T-helper 1 cell treated with Interleukin-12 subunit alpha and Interleukin-12 subunit beta and Interleukin-4 antibody, amounts not matched to agents 30 μg/mL and 1 μg/mL, for 36 hours (primary cell): ENCODE measurements at regions not wholly inside any gene's neighbourhood (a gene's known extent, or its start where the extent isn't known, plus 50 kb on each side); places are given as distances from the start of the nearest gene placed in this dataset.

ENCODE experiments used
- H3K27ac Mint-ChIP-seq: one replicate; pipeline ENCODE4 v1.8.0; 2021; ENCODE audit warnings: mild to moderate bottlenecking, mixed read lengths
- H3K27me3 Mint-ChIP-seq: one replicate; pipeline ENCODE4 v1.8.0; 2021; ENCODE audit warnings: low read depth, mixed read lengths
- H3K36me3 Mint-ChIP-seq: one replicate; pipeline ENCODE4 v1.8.0; 2021; ENCODE audit warnings: low read depth, mixed read lengths
- H3K4me1 Mint-ChIP-seq: one replicate; pipeline ENCODE4 v1.8.0; 2021; ENCODE audit warnings: low read depth, mixed read lengths
- H3K4me3 Mint-ChIP-seq: one replicate; pipeline ENCODE4 v1.8.0; 2021; ENCODE audit warnings: mild to moderate bottlenecking, moderate library complexity, mixed read lengths
- H3K9me3 Mint-ChIP-seq: one replicate; pipeline ENCODE4 v1.8.0; 2021; ENCODE audit warnings: mixed read lengths

DNA sequence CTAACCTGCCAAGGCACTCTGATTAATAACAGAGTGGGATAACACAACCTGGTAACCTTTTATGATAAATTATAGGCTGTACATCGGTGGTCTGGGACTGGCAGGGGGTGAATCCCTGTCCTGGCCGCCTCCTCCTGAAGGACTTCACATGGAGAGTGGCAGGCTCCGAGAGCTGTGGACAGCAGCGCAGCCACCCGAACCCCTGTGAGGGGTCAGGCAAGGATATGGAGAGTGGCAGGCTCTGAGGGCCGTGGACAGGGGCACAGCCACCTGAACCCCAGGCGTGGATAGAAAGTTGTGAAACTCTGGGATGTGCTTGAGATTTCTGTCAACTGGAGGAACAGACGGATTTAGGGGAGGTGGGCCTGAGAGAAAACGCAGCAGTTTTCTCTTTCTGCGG is 107.0 kb upstream of the MGMT start:
- no peaks in the 10 kb centered on the region for H3K36me3 Mint-ChIP-seq
- no peaks in the 10 kb centered on the region for H3K27me3 Mint-ChIP-seq
- H3K4me3 Mint-ChIP-seq, result no peak overlapping the region
- H3K4me1 Mint-ChIP-seq, result no peaks in the 10 kb centered on the region
- H3K27ac Mint-ChIP-seq, result no peak overlapping the region
- H3K9me3 Mint-ChIP-seq, result no peaks in the 10 kb centered on the region

DNA sequence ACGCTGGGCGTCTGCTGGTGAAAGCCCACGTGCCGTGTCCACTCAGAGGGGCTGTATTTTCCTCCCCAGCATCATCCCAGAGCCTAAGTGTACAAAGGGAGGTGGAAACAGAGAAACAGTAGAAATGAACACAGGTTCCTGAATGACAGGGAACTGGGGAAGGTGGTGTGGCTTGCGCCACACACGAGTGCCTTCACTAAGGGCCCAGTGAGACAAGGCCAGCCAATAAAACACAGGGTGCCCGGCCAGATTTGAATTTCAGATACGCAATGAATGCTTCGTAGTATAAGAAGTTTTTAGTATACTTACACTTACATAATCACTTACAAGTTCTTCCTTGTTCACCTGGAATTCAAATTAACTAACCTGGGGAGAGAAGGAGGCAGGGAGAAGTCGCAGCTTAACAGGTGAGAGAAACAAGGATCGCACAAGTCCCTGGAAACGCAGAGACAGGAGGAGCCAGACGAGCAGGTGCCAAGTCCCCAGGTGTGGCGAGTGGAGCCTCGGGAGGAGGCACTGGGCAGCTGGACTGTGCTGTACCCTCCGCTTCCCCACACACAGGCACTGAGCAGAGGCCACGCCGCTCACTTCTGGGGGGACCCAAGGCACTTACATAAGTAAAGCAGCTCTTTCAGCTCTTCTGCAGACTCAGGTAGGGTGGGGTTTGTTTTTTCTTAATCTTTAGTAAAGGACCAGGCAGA is 105.2 kb upstream of the MGMT start:
- Mint-ChIP-seq H3K4me3 (no peak overlapping the region), H3K9me3 (no peaks in the 10 kb centered on the region), H3K27ac (no peak overlapping the region), H3K36me3 (no peaks in the 10 kb centered on the region), H3K27me3 (no peaks in the 10 kb centered on the region), H3K4me1 (no peaks in the 10 kb centered on the region)

DNA sequence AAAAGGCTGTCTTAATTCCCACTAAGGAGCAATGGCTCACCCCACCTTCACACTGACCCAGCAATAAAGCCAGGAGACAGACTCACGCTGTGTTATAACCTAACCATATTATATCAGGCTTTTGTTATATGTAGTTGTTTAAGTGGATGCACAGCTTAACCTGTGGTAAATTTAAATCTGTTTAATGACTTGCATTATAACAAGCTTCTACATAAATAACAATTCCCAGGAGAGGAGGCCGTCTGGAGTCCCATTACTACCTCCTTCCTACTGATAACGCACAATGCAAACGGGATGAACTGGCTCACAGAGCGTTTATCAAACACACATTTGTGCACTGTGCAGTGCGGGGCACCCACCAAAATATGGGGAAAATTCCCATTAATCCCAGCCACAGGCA is 102.1 kb upstream of the MGMT start:
- no peaks in the 10 kb centered on the region for H3K4me1 Mint-ChIP-seq
- H3K27ac Mint-ChIP-seq, result no peak overlapping the region
- no peaks in the 10 kb centered on the region for H3K9me3 Mint-ChIP-seq
- H3K27me3 Mint-ChIP-seq, result peaks cover 3% of the 10 kb centered on the region
- no peaks in the 10 kb centered on the region for H3K36me3 Mint-ChIP-seq
- H3K4me3 Mint-ChIP-seq, result no peak overlapping the region

DNA sequence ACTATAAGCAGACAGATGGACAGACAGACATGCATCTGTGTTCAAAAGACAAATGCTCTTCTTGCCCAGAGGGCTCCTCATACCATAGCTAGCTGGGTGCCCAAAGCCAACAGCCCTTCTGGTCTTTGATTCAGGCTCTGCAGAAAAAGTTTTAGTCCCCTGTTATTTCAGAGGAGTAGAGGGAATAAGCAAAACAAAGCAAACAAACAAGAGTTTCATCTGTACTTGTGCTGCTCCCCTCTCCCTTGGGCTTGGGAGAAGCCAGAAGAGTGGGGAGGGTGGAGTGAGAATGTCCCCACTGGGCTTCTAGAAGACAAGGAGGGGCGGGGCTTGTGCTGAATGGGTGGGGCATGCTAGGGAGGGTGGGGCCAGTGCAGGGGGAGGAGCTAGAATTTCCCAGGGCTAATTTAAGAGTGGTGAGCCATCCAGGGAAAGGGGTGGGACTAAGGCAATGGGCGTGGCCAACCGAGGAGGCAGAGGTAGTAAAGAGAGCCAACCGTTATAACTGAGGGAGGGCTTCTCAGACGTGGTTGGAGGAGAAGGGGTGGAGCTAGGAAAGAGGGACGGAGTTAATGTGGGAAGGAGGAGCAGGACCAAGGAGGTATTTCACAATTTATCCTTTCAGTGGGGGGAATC is 101.2 kb upstream of the MGMT start:
- Mint-ChIP-seq H3K27ac (no peak overlapping the region), H3K27me3 (peaks cover 3% of the 10 kb centered on the region), H3K4me1 (no peaks in the 10 kb centered on the region), H3K36me3 (no peaks in the 10 kb centered on the region), H3K9me3 (no peaks in the 10 kb centered on the region), H3K4me3 (no peak overlapping the region)

DNA sequence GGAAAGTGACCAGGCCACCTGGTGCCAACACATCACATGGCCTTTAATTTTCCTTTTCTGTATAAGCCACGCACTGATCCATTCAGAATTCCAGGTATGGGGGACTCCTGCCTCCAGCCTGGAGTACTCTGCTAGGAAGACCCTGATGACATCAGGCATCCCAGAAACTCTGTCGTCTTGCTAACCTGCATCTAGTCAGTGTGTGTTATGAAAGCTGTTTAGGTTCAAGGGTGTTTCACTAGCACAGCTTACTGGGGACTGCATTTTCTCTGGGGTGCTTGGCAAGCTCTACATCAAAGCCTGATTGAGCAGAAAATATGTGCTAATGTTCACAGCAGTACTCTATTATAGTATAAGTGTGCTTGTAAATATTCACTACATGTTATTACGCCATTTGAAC is 100.6 kb upstream of the MGMT start:
- Mint-ChIP-seq H3K9me3 (no peaks in the 10 kb centered on the region), H3K36me3 (no peaks in the 10 kb centered on the region)

DNA sequence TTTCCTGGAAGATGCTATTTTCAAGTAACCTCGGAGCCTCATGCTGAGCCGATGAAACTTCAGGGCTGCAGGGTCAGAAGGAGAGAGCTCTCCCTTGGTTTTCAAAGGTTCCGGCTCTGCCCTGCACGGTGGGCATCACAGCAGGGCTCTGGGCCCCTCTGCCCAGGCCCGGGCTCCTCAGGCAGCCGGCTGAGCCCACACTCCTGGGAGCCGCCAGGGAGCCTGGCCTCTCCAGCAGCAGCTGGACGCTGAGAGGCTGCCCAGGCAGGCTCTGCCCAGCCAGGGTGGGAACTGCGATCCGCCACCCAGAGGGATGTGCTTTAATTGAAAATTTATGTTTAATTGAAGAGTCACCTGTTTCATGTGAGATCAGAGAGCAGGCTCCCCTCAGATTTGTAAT is 97.5 kb upstream of the MGMT start:
- H3K4me3 Mint-ChIP-seq, result no peak overlapping the region

More for the DNA sequence above, 100.6 kb upstream of the MGMT start:
- Mint-ChIP-seq H3K4me3 (no peak overlapping the region), H3K27ac (no peak overlapping the region), H3K4me1 (no peaks in the 10 kb centered on the region), H3K27me3 (peaks cover 8% of the 10 kb centered on the region)

DNA sequence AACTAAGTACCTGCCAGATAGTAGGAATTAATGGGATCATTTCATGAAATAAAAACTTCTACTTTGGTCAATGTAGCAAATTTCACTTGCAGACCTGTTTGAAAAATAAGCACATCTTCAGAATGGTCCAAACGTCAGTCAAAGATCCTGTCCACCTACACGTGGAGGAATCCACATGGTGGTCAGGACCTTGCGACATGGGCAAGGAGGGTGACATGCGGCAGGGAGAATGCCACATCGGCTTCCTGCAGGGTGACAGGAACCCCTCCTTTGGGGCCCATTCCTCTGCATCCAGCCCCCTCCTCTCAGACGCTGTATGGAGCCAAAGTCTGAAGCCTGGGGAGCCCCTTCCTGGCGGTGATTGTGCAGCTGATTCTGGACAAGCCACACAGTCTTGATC is 95.5 kb upstream of the MGMT start:
- H3K27me3 Mint-ChIP-seq, result peaks cover 26% of the 10 kb centered on the region
- no peak overlapping the region for H3K4me3 Mint-ChIP-seq
- no peaks in the 10 kb centered on the region for H3K36me3 Mint-ChIP-seq
- no peak overlapping the region for H3K27ac Mint-ChIP-seq
- H3K4me1 Mint-ChIP-seq, result no peaks in the 10 kb centered on the region
- no peaks in the 10 kb centered on the region for H3K9me3 Mint-ChIP-seq

More for the DNA sequence above, 97.5 kb upstream of the MGMT start:
- Mint-ChIP-seq H3K36me3 (no peaks in the 10 kb centered on the region), H3K27ac (no peak overlapping the region), H3K9me3 (no peaks in the 10 kb centered on the region), H3K27me3 (peaks cover 26% of the 10 kb centered on the region), H3K4me1 (no peaks in the 10 kb centered on the region)

DNA sequence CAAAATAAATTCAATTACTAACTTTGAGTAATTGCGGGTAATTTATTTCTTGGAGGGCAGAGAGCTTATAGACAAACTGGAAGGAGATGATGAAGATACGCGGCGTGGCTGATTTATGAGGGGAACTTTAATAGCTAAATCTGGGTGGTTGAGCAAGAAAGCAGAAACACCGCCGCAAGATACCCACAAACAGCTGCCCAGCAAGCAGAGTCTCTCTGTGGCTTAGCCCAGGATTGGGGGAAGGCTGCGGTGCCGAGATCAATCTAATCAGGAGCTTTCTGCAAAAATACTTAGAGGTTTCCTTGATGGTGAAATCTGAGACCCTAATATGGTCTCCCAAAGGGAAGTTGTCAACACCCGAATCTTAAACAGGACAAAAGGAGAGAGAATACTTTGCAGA is 94.9 kb upstream of the MGMT start:
- no peak overlapping the region for H3K4me3 Mint-ChIP-seq
- H3K4me1 Mint-ChIP-seq, result no peaks in the 10 kb centered on the region
- no peaks in the 10 kb centered on the region for H3K36me3 Mint-ChIP-seq
- H3K9me3 Mint-ChIP-seq, result no peaks in the 10 kb centered on the region
- no peak overlapping the region for H3K27ac Mint-ChIP-seq
- peaks cover 26% of the 10 kb centered on the region for H3K27me3 Mint-ChIP-seq

DNA sequence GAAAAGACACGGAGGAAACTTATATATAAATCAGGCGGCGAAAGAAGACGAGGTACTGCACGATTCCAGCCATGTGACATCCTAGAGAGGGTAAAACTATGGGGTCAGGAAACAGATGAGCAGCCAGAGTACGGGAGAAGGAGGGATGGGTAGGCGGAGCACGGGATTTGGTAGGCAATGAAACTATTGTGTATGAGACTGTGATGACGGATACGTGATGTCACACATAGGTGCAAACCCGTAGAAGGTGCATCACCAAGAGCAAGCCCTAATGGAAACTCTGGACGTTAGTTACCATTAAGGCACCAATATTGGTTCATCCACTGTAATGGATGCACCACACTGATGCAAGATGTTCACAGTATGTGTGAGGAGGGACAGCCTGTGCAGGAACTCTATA is 93.8 kb upstream of the MGMT start:
- Mint-ChIP-seq H3K27ac (no peak overlapping the region), H3K27me3 (peaks cover 26% of the 10 kb centered on the region), H3K4me1 (no peaks in the 10 kb centered on the region), H3K9me3 (no peaks in the 10 kb centered on the region), H3K36me3 (no peaks in the 10 kb centered on the region), H3K4me3 (no peak overlapping the region)

DNA sequence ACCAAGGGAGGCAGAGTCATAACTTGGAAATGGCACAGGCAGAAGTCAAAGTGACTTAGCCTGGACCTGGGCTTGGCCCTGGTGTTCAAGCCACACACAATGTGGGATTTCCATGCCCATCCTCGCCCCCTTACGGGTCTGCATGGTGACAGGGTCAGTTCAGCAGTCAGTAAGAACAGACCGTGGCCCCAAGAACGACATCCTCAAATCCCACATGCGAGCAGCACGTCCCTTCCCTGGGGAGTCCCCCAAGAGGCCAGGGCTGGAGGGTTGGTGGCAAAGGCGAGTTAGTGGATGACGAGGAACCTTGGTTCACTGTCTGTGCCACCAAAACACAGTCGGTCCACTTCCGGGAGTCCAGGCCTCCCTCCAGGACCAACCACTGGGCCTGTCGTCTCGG is 93.3 kb upstream of the MGMT start:
- Mint-ChIP-seq H3K36me3 (no peaks in the 10 kb centered on the region), H3K4me1 (no peaks in the 10 kb centered on the region), H3K27me3 (peaks cover 26% of the 10 kb centered on the region), H3K9me3 (no peaks in the 10 kb centered on the region), H3K27ac (no peak overlapping the region), H3K4me3 (no peak overlapping the region)

DNA sequence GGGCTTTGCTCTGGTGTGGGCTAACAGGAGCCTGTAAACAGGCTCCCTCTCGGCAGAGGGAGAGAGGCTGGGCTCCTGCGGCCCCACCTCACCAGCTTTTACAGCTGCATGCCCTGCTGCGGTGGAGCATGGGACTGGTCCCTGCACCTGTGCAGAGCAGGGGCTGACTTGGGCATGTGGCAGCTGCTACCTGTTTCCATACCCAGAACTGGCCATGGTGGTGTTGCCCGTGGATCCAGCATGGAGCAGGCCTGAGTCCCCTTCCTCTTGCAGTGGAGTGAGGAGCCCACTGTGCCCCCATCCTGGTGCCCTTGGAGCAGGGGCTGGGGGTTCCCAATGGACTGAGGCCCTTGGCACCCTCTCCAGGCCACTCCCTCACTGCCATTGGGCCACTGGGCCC is 91.9 kb upstream of the MGMT start:
- no peaks in the 10 kb centered on the region for H3K9me3 Mint-ChIP-seq
- peaks cover 23% of the 10 kb centered on the region for H3K27me3 Mint-ChIP-seq

DNA sequence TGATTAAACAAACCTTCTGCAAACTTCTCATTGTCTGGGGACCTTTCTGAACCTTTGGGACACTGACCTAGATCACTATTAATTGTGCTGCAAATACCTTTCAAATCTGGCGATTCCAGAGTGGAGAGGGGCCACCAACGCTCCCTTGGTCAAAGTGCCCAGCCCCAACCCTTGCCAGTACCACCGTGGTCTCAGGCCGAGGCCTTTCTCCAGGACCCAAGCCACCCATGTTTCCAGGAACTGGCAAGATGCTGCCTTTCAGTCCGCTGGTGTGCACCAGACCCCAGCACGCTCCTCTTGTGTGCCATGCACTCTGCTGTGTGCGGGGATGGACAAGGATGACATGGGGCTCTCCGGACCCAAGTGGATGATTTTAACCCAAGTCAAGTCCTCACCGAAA is 91.1 kb upstream of the MGMT start:
- Mint-ChIP-seq H3K27me3 (peaks cover 23% of the 10 kb centered on the region), H3K4me1 (no peaks in the 10 kb centered on the region), H3K4me3 (no peak overlapping the region), H3K27ac (no peak overlapping the region), H3K36me3 (no peaks in the 10 kb centered on the region), H3K9me3 (no peaks in the 10 kb centered on the region)

More for the DNA sequence above, 91.9 kb upstream of the MGMT start:
- Mint-ChIP-seq H3K4me3 (no peak overlapping the region), H3K27ac (no peak overlapping the region), H3K36me3 (no peaks in the 10 kb centered on the region), H3K4me1 (no peaks in the 10 kb centered on the region)

DNA sequence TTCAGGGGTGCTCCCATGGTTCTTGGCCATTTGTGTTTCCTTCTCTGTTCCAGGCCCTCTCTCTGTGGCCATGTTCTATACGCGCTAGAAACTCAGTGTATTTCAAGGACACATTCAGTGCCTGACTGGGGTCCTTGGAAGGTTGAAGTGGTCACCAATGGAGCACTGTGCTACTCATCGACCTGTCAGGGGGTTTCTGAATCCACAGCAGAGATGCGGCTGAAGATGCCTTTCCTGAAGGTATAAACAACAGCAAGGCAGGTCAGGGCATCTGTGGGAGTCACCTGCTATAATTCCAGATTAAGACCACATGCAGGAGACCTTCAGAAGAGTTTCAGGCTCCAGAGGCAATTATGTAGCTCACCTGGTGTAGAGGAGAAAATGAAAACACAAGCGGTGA is 86.8 kb upstream of the MGMT start:
- Mint-ChIP-seq H3K4me3 (no peak overlapping the region), H3K36me3 (no peaks in the 10 kb centered on the region), H3K4me1 (no peaks in the 10 kb centered on the region), H3K27me3 (no peaks in the 10 kb centered on the region), H3K9me3 (no peaks in the 10 kb centered on the region), H3K27ac (no peak overlapping the region)

DNA sequence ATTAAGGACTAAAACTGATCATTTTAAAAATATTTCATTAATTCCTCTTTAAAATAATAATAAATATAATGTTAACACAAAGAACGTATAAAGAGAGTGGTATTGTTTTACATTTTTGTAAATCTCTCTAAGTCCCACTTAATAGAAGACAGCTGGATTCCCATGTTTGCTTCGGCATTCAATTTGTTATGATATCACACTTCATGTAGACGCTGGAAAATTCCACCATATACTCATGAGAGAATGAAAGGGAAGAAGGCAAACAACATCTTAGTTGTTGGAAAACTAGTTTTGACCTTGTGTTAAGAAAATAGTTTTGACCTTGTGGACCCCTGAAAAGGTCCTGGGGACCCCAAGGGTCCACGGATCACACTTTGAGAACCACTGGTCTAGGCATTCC is 85.3 kb upstream of the MGMT start:
- Mint-ChIP-seq H3K27me3 (no peaks in the 10 kb centered on the region), H3K4me3 (no peak overlapping the region), H3K27ac (no peak overlapping the region), H3K4me1 (no peaks in the 10 kb centered on the region), H3K9me3 (no peaks in the 10 kb centered on the region), H3K36me3 (no peaks in the 10 kb centered on the region)

DNA sequence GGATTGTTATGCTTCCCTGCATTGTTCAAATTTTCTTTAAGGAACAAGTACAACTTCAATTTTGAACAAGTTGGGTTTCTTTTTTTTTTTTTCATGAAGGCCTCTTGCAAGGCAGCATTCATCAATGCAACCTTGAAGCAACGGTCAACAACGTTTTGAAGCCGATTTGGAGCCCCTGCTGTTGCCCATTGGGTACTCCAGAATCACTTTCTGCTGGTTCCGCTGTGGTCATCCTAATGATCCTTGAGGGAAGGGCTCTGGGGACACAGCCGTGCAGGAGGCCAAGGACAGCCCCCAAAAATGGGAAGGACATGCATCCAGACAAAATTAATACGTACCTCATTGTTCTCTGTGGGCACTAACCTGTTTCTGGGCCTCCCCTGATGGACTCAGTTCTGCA is 84.6 kb upstream of the MGMT start:
- no peak overlapping the region for H3K4me3 Mint-ChIP-seq
- H3K4me1 Mint-ChIP-seq, result no peaks in the 10 kb centered on the region
- no peaks in the 10 kb centered on the region for H3K9me3 Mint-ChIP-seq

More for the DNA sequence above, 84.6 kb upstream of the MGMT start:
- no peaks in the 10 kb centered on the region for H3K27me3 Mint-ChIP-seq
- no peak overlapping the region for H3K27ac Mint-ChIP-seq
- no peaks in the 10 kb centered on the region for H3K36me3 Mint-ChIP-seq
